ENCODE measurements at regions not wholly inside any gene's neighbourhood (a gene's known extent, or its start where the extent isn't known, plus 50 kb on each side); places are given as distances from the start of the nearest gene placed in this dataset.

DNA sequence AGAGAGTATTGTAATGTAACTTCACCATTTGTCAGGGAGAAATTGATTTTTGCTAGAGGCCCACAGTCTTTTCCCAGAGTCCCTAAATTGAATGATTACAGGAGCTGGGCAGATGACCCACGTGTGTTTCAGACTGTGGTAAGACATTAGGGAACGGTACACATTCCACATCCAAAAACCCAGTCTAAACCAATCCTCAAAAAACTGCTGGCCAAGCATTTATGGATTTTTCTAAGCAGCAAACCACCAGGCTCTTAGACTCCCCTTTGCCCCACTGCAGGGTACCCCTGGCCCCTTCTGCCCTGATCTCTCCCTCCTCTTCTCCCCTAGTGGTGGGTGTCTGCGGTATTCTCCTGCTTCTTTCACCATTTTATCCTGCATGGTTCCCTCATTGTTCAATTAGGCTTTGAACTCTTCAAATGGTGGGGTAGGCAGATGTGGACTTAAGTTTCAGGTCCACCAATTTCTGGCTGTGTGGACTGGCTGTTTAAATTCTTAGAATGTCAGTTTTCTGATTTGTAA is 135.5 kb upstream of the SORCS3 start:
- no peak for DNase-seq (ENCODE audit: low read depth in 4 of 4, low spot score in 3 of 4)

DNA sequence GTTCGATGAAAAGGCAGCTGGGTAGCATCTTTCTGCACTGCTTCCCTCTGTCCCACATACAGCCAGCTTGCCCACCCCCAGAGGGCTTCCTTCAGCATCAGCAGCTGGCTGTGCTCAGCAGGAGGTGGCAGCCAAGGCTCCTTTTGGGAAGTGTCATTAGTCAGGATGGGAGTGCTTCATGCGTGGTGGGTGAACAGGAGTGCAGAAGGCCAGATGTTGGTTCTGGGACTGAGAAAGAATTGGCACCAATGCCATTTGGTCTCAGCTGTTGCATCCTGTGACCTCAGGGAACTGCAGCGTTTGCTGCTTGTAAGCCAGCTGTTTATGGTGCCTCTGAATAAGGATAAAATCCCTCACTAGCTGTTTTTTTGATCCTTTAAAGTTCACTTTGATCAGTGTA is 131.1 kb upstream of the SORCS3 start:
- DNase-seq (ENCODE audit: low read depth in 4 of 4, low spot score in 3 of 4) = no peak

DNA sequence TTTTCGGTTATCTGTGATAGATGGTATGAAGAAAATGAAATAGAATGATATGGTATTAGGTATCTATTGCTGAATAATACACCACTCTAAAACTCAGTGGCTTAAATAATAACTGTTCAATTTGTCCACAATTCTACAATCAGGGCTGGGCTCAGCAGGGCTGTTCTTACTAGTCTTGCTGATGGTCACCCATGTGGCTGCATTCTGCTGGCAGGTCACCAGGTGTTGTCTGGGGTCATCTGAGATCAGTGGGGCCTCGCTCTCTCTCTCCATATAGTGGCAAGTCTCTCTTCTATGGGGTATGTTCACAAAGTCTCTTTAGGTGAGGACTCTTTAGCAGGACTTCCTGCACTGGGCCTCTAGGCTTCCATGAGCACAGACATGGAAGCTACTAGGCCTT is 130.4 kb upstream of the SORCS3 start:
- no peak for DNase-seq (ENCODE audit: low read depth in 4 of 4, low spot score in 3 of 4)

DNA sequence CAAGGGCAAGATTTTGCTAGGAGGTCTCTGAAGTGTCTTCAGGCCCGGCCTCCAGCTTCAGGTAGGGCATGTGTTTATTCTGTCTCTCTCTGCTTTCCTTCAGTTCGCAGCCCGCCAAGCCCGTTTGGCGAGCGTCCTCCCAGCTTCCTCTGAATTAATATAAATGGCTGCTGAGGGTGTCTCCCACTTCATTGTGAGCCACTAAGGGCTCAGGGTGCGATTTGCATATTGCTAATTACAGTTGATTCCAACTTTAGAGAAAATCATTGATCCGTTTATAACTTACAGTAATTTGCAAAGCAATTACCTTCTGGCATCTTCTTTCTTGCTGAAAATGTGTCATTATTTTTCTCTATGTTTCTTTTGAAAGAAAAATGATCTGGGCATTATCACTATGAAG is 128.3 kb upstream of the SORCS3 start:
- no peak for DNase-seq (ENCODE audit: low read depth in 4 of 4, low spot score in 3 of 4)

DNA sequence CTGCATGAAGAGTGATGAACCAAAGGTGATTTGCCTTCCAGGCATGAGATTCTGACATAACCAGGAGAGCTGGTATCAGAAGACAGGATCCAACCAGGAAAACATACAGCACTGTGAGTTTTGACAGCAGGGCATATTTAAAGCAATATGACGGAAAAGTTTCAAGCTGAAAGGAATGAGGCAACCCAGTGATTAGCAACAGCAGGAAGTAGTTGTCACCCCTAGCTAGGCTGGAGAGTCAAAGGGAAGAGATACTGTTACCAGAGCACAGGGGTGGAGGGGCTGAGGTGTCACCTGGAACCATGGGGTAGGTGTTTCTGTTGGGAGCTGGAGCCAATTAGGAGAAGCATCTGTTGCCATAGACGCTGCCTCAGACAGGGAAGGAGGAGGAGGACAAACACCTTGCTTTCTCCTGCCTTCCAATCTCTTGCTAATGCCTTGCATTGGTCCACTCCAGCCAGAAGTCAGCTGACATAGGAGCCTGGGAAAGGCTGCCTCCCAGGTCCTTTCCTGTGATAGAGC is 125.4 kb upstream of the SORCS3 start:
- DNase-seq (ENCODE audit: low read depth in 4 of 4, low spot score in 3 of 4) = no peak

DNA sequence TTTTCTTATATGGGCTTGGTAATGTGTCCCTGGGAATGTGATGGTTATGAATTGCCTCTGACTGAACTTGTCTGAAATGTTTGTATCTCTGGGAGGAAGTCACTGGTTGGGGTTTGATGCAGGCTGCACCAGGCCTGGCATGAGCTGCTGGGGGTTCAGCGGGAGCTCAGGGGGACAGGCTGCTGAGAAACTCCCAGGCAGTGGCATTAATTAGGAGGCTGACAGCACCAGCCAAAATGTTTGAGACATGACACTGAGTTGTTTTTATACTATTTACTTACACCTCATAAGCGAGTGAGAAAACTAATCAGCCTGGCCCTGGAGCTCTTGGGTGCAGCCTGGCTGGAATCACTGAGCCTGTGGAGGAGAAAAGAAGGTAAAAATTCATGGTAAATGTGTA is 124.1 kb upstream of the SORCS3 start:
- no peak for DNase-seq (ENCODE audit: low read depth in 4 of 4, low spot score in 3 of 4)

DNA sequence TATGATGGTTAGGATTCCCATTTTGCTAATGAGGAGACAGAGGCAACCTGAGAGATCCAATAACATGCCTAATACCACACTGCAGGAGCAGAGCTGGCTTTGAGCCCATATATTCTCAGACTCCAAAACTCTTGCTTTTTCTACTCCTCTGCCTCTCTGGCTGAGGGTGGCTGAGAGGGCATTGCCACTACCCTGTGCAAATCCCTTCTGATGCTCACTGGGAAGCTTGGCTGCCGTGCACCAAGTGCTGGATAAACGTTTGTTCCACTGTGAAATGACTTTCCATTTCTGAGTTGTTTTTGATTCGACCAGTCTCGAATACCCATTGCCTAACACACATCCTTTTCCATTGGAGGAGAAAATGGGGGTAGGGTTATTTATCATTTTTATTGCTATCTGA is 123.1 kb upstream of the SORCS3 start:
- DNase-seq (ENCODE audit: low read depth in 4 of 4, low spot score in 3 of 4) = no peak

DNA sequence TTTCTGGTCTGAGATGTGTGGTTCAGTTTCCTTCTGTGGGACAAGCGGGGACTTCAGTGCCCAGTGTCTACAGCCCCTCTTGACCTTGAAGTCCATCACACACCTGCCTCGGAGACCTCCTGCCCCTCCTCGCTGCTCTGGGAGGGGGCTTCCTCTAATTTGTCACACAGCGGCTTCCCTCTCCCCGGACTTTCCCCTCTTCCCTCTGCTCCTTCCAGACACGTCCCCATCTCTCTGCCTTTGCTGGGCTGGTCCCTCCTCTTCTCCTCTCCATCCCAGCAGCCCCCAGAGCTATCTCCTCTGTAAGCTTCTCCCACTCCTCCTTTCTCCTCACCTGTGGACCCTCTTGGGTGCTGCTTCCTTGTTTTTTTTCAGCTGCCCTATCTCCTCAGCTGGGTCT is 122.2 kb upstream of the SORCS3 start:
- DNase-seq (ENCODE audit: low read depth in 4 of 4, low spot score in 3 of 4) = no peak

DNA sequence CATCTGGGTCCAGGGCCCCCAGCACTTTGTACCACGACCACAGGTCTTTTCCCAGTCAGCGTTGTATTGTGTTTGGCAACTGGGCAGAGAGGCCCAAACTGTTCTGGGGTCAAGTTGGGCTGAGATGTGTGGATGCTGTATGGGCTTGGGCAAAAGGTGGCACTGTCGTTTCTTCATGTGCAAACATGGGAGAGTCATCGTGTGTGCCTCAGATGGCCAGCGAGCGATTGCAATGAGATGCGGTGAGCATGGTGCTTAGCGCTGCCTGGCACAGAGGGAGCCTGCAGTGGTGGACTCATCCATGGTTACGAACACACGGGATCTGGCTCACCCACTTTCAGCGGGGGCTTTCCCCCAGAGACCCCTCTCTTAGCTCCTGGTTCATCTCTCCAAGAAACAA is 120.4 kb upstream of the SORCS3 start:
- no peak for DNase-seq (ENCODE audit: low read depth in 4 of 4, low spot score in 3 of 4)

DNA sequence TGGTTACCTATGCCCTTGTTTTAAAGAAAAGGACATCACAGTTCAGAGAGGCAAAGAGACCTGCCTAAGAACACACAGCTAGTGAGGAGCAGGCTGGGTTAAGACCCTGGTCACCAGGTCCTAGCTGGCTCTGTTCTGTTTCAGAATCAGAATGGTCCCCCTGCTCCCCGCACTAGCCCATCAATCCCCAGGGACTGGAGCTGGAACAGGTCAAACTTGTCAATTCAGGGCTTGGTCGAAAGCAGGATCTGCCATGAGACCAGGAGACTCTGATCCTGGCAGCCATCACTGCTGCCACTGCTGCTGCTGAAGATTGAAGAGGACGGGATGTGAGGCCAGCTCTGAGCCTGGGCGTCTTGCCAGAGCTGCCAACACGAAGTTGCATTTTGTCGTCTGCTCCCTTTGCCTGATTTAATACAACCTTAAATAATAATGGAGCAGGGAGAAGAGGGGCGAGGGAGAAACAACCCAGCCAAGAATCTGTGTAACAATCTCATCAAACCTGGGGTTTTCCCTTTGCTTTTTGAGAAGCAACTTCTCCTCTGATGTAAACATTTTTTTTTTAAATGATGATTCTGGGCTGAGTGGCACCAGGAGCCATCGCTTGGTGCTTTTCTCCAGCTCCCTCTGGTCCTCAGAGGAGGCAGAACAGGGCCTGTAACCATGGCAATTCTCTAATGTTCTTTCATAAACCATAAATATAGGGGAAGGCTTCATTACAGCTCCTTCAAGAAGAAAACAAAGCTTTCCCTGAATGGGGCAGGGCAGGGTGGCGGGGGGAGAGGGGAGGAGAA is 119.0 kb upstream of the SORCS3 start:
- DNase-seq (ENCODE audit: low read depth in 4 of 4, low spot score in 3 of 4) = no peak

DNA sequence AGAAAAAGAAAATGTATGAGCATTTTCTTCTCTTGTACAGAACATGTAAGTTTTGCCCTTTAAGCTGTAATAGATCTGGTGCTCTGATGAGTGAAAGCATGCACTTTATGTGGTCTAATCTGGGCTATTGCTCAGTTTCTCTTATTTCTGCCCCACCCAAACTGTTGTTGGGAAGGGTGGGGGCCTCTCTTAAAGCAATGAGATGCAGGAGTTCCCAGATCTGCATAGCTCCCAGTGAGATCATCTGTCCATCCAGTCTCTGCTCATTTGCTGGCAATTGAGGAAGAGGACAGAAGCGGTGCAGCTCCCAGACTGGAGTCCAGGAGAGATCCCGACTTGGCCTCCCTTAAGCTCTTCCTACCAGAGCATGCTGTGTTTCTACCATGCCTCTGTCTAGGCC is 114.9 kb upstream of the SORCS3 start:
- no peak for DNase-seq (ENCODE audit: low read depth in 4 of 4, low spot score in 3 of 4)

DNA sequence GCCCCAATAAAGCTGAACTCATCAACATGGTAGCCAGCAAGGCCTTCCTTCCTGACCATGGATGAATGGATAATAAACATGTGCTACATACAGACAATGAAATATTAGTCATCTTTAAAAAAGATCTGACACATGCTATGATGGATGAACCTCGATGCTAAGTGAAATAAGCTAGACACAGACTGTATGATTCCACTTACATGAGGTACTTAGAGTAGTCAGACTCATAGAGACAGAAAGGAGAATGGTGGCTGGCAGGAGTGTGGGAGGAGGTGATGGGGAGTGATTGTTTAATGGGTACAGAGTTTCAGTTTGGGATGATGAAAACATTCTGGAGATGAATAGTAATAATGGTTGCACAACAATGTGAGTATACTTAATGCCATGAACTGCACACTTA is 114.1 kb upstream of the SORCS3 start:
- DNase-seq (ENCODE audit: low read depth in 4 of 4, low spot score in 3 of 4) = no peak

DNA sequence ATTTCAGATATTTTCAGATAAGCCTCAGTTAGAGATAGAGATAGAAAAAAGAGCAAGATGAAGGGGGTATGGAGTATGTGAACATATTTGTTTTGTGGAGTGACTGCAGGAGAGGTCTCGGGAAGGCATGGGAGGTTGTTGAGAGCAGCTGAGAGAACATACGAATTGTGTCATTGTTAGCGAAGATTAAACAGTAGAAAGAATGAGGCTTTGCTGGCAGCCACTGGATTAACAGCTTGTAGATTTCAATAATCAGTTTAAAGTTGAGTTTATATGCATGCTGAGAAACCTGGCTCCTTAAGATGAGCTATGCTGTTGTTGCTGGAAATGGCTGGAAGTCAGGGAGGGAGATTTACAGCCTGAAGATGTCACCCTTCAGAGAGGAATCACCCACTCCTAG is 100.9 kb upstream of the SORCS3 start:
- peak in 3 of 4 donors; percentile 1 to 12 (median 7) for DNase-seq (ENCODE audit: low read depth in 4 of 4, low spot score in 3 of 4)

DNA sequence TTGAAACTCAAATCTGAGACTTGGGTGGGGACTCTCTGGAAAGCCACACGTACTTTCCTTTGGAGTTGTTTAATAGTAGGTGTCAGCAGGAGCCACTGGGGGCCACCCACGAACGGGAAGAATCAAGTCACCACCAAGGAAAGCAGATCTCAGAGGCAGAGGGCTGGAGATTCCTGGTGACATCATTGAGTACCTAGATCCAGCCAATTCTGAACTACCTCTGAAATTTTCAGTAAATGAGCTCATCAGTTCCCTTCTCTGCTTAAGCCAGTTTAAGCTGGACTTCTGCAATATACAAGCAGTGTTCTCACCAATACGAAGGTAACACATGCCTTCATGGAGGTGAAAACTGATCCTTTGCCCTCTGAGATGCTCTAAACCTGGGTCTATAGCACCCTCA is 99.3 kb upstream of the SORCS3 start:
- DNase-seq (ENCODE audit: low read depth in 4 of 4, low spot score in 3 of 4) = no peak

DNA sequence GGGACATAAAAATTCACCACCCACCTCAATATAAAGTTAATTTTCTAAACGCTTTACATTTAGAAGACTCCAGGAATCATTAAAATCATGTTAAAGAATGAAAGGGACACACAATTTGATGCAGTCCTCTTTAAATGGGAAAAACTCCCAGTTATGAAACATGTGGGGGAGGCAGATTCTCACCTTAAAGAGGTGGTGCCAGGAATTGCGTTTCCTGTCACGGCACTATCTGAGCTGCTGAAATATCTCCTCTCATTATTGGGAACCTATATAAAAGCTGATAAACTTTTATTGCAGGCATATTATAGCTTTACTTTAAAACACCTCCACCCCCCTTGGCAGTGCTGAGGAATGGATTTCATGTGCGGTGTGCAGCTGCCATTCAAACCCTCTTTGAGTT is 94.8 kb upstream of the SORCS3 start:
- DNase-seq (ENCODE audit: low read depth in 4 of 4, low spot score in 3 of 4) = no peak

DNA sequence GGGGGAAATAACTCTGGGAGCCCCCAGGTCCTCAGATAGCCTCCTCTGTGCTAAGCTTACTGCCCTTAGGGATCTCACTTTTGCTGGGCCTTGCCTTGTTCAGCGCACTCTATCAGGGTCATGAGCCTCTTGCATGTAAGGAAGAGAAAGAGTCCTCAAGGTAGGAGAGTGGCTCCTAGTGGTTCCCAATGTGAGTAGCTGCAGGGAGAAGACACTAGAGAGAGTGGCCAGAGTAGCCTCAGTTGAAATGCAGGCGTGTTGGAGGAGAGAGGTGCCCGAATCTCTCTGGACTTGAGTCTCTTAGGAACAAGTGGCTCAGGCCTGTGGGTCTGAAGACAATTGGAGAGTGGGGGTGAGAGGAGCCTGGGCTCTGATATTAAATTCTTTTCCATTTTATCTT is 94.3 kb upstream of the SORCS3 start:
- no peak for DNase-seq (ENCODE audit: low read depth in 4 of 4, low spot score in 3 of 4)

DNA sequence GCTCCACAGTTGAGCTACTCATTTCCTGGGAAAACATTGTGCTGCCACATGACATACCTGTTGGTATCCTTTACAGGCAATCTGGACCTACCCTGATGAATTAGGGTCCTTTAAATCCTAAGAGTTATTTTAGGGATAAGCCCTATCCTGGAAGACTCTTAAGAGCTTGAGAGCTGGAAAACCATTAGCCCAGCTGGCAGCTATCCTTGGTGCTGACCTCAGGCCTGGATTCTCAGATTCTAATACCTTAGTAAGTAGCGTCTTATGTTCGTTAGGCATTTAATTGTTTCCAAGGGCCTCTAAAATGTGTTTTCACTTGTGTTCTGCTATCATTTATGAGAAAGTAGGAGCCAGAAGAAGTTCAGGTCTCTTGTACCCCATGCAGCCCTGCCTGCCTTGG is 93.0 kb upstream of the SORCS3 start:
- DNase-seq (ENCODE audit: low read depth in 4 of 4, low spot score in 3 of 4) = peak; percentile 5 to 33 (median 16)

DNA sequence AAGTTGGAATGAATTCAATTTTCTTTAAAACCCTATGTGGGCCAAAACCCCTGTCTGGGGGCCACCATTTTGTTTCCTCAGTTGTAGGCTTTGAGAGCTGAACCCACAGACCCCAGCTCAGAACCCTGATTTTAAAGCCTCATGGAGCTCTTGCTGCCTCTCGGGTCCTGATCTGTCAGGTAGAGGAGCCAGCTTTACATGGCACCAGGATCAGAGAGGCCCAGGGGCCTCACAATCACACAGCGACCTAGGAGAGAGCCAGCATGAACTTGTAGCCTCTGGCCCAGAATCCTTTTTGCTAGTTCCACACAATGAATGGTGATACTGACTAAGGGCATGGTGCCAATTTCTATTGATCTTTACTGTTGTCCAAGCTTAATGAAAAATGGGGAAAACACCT is 84.3 kb upstream of the SORCS3 start:
- DNase-seq (ENCODE audit: low read depth in 4 of 4, low spot score in 3 of 4) = no peak

DNA sequence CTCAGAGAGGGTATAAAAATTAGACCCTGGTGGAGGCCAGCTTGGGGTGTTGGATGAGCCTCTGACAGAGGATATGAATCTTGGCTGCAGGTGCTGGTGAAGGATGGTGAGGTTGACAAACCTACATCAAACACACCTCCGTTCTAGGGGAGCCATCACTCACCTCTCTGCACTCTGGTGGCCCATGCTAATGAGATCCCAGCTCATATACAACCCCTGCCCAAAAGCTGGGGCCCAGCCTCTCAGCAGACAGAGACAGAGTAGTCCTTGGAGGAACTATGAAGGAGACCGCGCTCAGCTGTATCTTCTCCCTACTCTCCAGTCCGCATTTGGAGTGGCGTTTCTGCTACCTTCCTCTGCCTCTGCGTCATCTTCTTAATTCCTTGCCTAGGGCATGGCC is 83.1 kb upstream of the SORCS3 start:
- DNase-seq (ENCODE audit: low read depth in 4 of 4, low spot score in 3 of 4) = no peak

DNA sequence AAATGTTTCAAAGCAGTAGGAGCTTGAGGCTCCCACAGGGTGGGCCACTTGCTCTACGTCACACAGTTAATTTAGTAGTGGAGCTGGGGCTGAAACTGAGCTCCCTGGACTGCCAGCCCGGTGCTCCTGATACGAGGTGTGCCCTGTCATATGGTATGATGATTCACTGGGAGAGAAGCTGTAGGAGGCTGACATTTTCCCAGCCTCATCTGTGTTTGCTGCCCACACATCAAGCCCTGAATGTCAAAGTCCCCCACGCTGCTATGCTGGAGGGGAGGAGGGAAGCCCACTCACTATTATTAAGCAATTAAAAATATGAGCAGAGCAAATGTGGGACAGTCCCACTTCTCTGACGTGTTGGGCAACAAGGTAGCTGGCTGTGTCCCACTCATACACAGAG is 81.2 kb upstream of the SORCS3 start:
- DNase-seq (ENCODE audit: low read depth in 4 of 4, low spot score in 3 of 4) = no peak

DNA sequence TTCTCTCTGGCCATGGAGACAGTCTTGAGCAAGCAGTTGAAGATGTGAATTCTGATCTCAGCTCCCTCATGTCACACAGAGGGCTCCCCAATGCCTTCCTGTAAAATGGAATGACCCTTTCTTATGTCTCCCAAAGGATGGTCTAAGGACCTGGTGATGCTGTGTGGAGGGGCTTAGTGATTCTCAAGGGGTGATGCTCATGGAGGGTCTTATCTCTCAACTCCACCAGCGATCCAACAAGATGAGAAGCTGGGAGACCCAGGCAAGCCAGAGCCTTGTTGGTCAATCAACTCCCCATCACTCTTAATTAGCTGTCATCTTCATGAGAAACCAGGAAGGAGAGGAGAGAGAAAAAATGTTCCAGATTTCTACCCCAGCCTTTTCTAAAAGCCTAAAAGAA is 78.0 kb upstream of the SORCS3 start:
- DNase-seq (ENCODE audit: low read depth in 4 of 4, low spot score in 3 of 4) = no peak

DNA sequence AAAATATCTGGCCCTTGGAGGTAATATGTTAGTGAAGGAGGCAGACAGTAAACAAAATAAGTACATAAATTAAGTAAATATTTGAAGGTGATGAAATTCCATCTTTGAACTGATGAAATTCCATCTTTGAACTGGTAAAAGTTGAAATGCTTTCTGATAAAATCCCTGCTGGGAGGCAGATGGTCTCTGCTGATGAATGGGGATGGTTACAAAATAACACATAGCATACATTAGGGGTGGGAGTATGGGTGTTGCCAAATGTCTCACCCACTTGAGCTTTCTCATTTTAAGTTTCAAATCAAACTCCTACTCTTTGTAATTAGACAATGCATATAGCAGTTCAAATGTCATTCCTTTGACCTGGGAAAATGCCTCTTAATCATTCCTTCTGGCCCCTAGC is 77.5 kb upstream of the SORCS3 start:
- no peak for DNase-seq (ENCODE audit: low read depth in 4 of 4, low spot score in 3 of 4)

DNA sequence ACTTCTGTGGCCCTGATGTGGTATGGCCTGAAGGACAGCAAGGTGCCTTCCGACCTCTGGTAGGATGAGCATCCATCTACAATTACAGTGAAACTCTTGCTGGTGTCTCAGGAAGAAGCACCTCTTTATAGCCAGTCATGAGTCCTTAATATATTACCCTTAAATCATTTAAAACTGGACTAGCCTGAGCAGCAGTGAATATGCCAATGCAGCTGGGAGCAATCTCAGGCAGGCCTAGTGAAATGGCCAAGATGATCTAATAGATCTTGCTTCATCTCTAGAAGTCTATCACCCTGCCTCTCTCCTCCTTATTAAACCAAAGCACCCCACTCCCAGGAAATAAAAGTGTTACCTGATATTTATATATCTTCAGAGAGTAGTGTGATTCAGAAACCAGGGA is 66.7 kb upstream of the SORCS3 start:
- DNase-seq (ENCODE audit: low read depth in 4 of 4, low spot score in 3 of 4) = no peak

Measured in right renal pelvis (tissue), 4 donors.